GM21737 (cell line): ENCODE measurements at regions not wholly inside any gene's neighbourhood (a gene's known extent, or its start where the extent isn't known, plus 50 kb on each side); places are given as distances from the start of the nearest gene placed in this dataset.

Experiments used
- ATAC-seq: cut with Tn5 transposase; IDR thresholded peaks from one replicate; pipeline ENCODE4 v1.9.1; 2021; ENCODE audit warnings: mild to moderate bottlenecking, moderate library complexity; ENCODE audit not compliant: unreplicated experiment

DNA sequence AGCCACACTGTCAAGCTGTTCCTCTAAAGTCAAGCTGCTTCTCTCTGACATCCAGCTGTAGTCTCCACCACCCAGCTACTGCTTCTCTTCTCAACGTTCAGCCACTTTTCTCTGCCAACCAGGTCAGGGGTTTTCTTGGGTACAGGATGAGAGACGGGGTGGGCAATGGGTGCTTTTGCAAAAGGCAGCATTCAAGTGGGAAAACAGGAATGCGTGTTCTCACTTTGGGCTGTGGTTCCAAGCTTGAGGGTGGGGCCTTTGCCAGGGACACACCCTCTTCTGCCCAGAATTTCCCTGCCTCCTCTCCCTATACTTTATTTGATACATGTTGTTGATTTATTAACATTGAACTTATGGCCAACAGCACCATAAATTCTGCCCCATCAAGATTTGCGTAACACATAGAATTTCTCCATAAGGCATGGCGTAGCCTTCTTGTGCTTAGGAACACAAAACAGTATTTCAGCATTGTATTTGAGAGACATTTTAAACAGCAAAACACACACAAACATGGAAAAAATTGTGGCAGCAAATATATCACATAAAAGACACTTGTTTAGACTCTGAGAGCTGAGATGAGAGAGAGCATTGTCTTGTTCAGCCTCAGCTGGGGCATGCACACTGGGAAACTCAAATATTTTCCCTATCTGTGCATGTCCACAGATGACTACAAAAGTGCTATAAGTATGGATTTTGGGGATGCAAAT, 392.8 kb downstream of the SLITRK6 start:
- ATAC-seq, result no peak

DNA sequence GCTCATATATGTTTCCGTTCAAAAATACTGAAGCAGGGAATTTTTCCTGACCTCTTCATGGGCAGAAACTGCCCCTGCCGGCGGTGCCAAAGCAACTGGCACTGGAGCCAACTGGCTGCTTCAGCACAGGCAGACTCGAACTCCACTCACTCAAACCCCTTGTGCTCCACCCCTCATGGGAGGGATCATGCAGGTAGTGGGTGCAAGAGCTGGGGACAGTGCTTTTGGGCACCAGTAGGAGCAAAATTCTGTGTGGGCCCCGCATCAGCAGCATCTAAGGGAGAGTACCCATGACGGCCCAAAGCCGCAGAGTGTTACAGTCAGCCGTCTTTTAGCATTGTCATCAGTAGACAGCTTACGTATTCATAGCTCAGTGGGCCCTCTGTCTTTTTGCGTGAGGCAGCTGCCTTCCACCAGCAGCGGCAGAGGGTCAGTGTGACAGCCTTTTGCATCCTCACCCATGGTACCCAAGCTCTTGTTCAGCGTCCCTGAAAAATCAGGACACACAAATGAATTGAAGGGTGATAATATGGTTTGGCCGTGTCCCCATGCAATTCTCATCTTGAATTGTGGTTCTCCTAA, 393.8 kb downstream of the SLITRK6 start:
- no peak for ATAC-seq

DNA sequence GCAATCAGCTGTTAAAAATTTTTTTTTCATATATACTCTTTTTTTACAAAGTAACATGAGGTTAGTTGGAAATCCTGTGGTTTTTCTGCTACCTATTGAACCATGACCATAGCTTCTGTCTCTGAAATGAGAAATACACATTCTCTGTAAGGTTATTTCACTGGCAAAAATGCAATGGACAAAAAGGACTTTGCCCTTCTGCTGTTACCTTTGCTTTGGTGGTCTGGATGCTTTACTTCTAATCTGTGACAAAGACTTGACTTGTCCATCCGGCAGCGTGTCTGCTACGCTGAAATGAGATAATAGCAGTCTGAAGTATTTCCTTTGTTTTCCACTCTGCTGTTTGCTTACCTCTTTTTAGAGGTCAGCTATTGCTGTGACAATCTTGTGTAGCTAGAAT, 412.8 kb downstream of the SLITRK6 start:
- ATAC-seq, result no peak

DNA sequence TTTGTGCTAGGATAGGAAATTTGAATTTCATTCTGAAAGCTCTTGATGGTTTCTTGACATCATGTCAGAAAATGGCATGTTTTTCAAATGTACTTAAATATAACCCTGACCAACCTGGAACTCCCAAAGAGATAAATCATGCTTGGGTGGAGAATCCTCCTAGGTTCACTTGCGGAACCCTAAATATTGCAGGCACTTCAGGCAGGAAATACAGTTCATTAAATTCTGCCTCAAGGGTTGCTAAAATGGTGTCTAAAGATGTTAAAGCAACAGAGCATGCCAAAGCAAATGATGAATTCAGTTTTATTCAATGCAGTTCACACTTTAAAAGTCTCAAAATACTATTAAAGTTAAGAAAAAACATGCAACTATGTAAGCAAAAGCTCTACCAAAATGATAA, 415.9 kb downstream of the SLITRK6 start:
- no peak for ATAC-seq

DNA sequence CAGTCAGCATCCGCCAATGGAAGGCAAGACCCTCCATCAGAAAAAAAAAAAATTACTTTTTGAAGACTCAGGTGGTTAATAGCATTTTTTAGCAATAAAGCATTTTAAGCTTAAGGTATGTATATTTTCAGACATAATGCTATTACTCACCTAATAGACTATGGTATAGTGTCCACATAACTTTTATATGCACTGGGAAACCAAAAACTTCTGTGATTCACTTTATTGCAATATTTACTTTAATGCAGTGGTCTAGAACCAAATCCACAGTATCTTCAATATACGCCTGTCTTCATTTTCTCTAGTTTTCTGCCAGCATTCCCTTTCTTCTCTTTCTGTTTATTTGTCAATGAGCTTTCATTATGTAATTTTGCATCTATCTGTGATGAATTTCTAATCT, 418.1 kb downstream of the SLITRK6 start:
- ATAC-seq, result no peak

DNA sequence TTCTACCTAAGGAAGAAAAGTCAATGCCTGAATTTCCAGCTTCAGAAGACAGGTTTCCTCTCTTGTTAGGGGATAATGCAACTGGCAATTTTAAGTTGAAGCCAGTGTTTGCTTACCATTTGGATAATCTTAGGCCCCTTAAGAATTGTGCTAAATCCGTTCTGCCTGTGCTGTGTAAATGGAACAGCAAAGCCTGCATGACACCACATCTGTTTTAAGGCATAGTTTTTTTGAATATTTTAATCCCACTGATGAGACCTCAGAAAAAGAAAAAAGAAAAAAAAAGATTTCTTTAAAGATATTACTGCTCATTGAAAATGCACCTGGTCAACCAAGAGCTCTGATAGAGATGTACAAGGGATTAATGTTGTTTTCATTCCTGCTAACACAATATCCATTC, 419.2 kb downstream of the SLITRK6 start:
- no peak for ATAC-seq

DNA sequence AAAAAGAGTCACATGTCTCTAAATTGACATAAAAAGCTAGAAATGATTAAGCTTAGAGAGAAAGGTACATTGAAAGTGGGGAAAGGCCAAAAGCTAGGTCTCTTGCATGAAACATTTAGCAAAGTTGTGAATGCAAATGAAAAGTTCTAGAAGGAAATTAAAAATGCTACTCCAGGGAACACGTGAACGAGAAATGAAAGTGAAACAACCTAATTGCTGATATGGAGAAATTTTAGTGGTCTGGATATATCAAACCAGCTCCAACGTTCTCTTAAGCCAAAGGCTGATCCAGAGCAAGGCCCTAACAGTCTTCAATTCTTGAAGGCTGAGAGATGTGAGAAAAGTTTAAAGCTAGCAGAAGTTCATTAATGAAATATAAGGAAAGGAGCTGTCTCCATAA, 419.8 kb downstream of the SLITRK6 start:
- ATAC-seq, result no peak

DNA sequence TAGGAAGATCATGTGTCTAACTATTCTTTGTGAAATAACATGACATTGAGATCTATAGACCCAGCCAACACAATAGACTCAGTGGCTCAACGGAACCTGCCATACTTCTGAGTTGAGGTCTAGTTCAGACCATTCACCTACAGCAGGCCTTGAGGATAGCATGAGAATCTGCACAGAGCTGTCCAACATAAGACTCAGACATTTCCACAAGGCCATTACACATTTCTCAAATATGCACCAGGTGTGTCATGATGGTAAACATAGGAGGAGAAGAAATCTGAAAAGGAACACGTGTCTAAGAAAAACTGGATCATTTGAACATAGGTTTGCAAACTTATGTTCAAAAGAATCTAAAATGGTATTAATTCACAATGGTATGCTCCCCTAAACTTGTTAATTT, 421.4 kb downstream of the SLITRK6 start:
- ATAC-seq, result no peak

DNA sequence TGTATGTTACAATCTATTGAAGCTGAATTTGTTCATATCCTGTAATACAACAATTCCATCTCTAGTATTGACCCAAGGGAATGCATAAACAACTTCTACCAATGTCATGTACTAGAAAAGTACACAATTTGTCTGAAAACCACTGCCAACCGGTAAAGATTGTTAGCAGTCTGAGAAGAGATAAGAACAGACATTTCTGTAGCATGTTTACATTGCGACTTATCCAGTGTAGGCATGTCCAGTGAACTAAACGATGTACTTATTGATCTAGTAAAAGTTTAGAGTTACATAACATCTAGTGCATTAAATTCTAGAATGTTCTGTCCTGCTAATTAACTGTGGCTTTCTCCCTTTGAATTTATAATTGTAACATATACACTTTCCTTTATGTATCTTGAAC, 425.9 kb downstream of the SLITRK6 start:
- ATAC-seq, result no peak

DNA sequence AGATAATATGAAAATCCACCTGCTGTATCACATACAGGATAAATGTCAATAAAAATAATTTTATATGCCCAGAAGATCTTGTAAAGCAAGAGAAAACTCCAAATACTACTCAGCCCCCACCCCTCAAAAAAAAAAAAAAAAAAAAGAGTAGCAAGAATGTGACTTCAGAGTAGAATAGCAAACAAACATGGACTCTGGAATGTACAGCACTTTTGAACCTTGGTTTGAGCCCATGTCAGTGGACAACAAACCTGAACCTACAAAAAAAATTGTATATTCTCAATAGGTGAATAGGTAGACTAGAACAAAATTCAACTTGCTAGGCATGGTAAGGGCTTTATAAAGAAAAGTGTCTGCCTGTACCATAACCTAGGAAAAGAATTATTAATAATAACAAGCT, 428.0 kb downstream of the SLITRK6 start:
- no peak for ATAC-seq

DNA sequence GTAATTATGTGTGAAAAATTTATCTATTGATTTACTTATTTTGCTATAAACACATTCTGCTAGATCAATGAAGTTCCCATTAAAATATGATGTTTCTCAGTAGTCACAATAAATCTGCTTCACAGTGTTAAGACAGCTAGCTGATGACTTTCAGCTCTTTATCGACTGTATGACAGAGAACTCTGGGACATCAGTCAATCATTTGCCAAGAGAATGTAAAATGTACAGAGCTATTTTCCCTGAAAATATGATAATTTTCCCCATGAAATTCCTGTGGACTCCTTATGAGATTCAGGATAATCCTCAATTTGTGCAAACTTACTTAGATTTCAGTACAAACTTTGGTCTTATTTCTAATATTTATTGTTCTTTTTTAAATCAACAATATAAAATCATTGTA, 430.5 kb downstream of the SLITRK6 start:
- no peak for ATAC-seq

DNA sequence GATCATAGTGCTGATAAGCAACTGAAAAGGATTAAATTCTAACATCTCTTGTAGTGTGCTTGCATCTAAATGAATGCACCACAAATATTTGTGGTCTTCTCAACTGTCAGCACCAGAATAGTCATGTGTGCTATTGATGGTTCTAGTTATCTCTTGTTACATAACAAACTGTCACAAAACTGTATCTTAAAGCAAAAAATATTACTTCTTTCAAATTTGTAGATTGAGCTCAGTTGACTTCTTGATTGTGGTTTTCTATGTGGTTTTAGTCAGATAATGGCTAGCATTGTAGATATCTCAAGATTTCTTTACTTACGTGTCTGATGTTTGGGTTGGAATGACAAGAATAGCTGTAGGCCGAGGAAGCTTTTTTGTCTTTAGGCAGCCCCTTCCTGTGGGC, 431.3 kb downstream of the SLITRK6 start:
- no peak for ATAC-seq

DNA sequence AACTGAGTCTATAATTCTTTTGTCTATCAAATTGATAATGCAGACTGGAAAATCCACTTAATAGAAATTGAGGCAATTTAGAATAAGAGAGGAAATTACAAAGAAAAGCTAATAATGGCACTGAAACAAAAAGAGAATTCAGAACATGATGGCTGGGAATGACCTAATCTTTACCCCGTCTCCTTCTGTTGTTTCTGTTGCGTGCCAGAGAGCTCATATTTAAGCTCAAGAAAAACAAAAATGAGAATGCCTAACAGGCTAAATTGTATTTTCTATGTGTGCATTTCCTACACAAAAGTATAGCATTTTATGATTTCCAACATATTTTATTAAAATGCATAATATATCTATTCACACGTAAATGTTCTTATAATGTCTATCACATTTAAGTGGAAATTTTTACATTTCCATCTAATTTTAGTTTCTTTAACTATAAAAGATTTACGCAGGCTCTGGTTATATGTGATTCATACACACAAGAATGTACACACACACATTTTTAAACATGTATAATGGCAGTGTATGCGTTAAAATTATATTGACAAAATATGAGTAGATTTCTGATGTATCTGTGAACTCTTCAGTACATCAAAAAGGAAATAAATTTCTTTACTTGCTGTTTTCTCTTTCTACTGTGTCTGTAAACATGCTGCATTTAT, 432.3 kb downstream of the SLITRK6 start:
- no peak for ATAC-seq

DNA sequence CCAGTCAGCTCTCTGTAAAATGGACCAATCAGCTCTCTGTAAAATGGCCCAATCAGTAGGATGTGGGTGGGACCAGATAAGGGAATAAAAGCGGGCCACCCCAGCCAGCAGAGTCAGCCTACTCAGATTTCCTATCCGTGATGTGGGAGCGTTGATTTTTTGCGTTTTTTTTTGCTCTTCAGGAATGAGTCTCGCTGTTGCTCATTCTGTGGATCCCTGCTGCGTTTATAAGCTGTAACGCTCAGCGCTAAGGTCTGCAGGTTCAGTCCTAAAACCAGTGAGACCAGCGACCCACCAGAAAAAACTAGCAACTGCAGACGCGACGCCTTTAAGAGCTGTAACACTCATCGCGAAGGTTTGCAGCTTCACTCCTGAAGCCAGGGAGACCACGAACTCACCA, 435.7 kb downstream of the SLITRK6 start:
- ATAC-seq, result no peak

DNA sequence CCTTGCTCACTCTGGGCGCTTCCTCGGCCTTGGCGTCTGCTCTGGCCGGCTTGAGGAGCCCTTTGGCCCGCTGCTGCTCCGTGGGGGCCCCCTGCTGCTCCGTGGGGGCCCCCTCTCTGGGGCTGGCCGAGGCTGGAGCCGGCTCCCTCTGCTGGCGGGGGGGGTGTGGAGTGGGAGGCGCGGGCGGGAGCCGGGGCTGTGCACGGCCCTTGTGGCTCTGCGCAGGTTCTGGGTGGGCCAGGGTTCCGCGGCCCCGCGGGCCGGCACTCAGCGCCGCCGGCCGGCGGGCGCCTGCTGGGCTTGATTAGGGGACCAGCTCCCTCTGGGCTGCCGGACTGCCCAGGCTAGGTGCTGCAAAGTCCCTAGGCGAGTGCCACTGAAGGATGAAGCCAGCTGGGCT, 436.2 kb downstream of the SLITRK6 start:
- no peak for ATAC-seq

DNA sequence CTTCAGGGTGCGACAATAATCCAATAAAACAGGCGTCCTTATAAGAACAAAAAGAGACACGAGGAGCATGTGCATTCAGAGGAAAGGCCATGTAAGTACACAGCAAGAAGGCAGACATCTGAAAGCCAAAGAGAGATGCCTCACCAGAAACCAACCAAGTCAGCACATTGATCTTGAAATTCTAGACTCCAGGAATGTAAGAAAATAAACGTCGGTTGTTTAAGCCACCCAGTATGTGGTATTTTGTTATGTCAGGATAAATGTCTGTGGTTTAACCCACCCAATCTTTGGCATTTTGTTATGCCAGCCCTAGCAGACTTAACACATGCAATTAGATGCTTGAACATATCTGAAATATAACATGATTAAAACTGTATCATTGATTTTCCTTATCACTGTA, 452.0 kb downstream of the SLITRK6 start:
- no peak for ATAC-seq

DNA sequence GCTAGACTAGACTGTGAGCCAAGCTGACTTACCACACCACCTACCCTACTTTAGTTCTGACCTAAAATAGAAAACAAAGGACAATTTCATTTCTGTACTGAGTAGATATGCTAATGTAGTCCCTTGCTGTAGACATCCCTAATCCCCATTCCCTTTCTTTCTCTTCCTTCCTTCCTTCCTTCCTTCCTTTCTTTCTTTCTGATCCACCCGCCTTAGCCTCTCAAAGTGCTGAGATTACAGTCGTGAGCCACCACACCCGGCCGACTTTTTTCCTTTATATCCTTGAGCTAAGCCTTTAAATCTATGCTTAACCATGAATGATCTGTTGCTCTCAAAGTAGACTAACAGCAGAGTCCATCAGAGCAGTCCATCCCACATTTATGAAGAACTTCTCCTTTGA, 465.0 kb downstream of the SLITRK6 start:
- ATAC-seq, result no peak

DNA sequence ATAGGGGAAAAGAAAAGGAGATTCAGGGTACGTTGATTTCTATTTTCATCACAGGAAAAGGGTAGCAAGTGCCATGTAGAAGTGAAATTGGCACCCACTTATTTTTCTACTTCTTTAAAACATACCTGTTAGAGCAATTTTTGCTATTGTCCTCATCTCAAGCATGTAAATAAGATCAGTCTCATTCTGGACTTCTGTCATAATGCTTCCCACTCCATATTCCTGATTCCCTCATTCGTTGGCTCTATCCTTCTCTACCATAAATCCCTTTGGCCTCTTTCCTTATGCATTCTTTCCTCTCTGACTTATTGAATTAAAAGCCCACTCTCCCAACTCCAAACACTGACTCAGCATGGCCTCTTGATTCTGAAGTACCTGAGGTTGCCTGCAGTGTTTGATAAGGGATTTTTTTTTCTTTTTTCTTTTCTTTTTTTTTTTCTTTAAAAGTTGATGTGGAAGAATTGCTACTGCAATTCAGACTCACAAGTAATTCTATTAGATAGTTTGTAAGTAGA, 465.7 kb downstream of the SLITRK6 start:
- ATAC-seq, result no peak

DNA sequence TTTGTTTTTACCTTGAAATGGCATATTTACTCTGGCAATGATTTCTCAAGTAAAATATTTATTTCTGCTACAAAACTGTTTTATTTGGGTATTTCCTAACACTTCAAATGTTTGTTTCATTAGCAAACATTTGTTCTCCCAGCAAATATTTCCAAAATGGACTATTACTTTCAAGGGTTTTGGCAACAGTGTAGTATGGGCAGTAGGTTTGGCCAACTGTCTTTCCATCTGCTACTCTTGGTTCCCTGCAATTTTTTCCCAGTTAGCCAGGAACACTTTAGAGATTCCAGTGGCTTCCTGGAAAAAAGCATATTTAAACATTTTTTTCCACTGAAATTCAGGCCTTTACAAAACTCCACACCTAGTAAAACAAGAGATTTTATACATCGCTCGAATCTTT, 466.6 kb downstream of the SLITRK6 start:
- ATAC-seq, result no peak

DNA sequence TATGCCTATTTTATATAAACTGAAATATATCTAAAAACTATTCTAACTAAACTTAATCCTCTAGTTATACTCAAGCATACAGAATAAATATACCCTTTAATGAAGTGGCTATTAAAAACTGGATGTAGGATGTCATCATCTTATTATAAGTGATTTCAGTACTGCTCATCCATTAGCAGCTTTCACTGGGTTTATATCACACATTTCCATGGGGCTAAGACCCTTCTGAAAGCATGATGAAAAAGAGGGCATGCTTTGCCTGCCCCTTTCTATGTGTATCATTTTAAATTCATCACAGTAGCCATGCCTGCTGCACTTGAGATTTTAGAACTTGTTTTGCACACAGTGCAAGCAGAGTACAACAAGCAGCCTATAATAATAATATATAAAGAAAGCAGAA, 477.5 kb downstream of the SLITRK6 start:
- ATAC-seq, result no peak

DNA sequence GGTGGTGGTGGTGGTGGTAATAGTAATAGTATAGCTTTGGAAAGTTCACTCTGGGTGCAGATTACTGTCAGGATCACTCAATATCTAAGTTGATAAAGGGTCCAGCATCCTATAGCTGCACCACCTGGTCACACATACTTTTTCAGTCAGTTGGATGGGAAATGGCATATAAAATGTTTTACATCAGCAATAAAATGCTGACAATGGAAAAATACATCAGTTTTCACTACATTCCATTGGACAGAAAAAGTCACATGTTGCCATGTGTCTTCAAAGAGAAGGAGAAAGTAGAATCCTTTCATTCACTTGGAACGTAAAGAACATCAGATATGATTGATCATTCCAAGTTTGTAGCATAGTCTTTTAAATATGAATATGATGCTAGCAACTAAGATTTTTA, 481.4 kb downstream of the SLITRK6 start:
- ATAC-seq, result no peak

DNA sequence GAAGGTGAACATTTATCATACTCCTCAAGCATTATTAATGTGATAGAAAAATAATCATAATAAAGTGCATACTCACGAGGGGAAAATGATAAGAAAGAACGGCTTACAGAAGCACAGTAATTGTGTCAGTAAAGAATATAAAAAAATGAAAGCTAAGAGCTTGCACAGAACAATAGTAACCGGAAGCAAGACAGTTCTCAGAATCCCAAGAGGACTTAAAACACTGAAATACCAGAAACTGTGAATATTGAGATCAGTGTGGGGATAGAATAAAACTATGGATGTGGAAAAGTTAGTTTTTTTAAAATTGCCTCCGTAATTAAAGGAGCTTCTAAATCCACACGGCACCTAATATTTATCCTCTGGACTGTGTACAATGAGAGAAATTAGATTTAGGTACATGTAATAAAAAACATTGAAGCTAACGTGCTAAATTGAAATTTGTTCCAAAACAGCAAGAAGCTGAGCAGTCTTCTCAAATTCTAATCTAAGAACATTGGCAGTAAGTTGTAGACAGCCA, 482.7 kb downstream of the SLITRK6 start:
- ATAC-seq, result no peak
